Lung (tissue), 11 donors: ENCODE measurements at regions not wholly inside any gene's neighbourhood (a gene's known extent, or its start where the extent isn't known, plus 50 kb on each side); places are given as distances from the start of the nearest gene placed in this dataset.

Experiments
- ATAC-seq: fragments of 200-7000 bp; cut with Tn5 transposase; one replicate; pipeline ENCODE4 v1.9.1; 2020; ENCODE audit warnings: moderate number of reproducible peaks; ENCODE audit not compliant: insufficient read depth, low FRiP score
- DNase-seq, 3 donors: peaks; one replicate each; pipeline ENCODE4 v3.0.0-alpha.2; 2013 to 2017
- H3K27ac ChIP-seq, 2 donors: one replicate each; pipeline ENCODE4 v1.5.1; 2013; ENCODE audit warnings: mild to moderate bottlenecking in 2 of 2, moderate library complexity in 2 of 2, control low read depth in 1 of 2, inconsistent platforms in 1 of 2, low read depth in 1 of 2, low read length in 1 of 2
- H3K27me3 ChIP-seq, 3 donors: one replicate each; pipeline ENCODE4 v1.5.1; 2013; ENCODE audit warnings: low read length in 2 of 3; ENCODE audit not compliant: control insufficient read depth in 3 of 3, insufficient read depth in 3 of 3
- H3K36me3 ChIP-seq, 4 donors: one replicate each; pipeline ENCODE4 v1.5.1; 2013; ENCODE audit warnings: low read length in 4 of 4, mild to moderate bottlenecking in 1 of 4, moderate library complexity in 1 of 4; ENCODE audit not compliant: control insufficient read depth in 4 of 4, insufficient read depth in 4 of 4
- H3K4me1 ChIP-seq, 5 donors: one replicate each; pipeline ENCODE4 v1.5.1; 2013; ENCODE audit warnings: low read length in 5 of 5, mild to moderate bottlenecking in 2 of 5, moderate library complexity in 1 of 5; ENCODE audit not compliant: control insufficient read depth in 5 of 5, insufficient read depth in 5 of 5
- H3K4me3 ChIP-seq: one replicate; pipeline ENCODE4 v1.5.1; 2013; ENCODE audit warnings: mild to moderate bottlenecking, control low read depth, moderate library complexity
- H3K9ac ChIP-seq, 2 donors: one replicate each; pipeline ENCODE4 v1.5.1; 2013; ENCODE audit warnings: low read length in 2 of 2, control low read depth in 1 of 2; ENCODE audit not compliant: insufficient read depth in 1 of 2
- H3K9me3 ChIP-seq, 4 donors: one replicate each; pipeline ENCODE4 v1.5.1; 2013; ENCODE audit warnings: low read length in 3 of 4, mild to moderate bottlenecking in 1 of 4, moderate library complexity in 1 of 4; ENCODE audit not compliant: control insufficient read depth in 4 of 4, insufficient read depth in 3 of 4
- CTCF ChIP-seq: IDR thresholded peaks from 2 replicates; pipeline ENCODE4 v1.5.1; 2012; ENCODE audit warnings: mild to moderate bottlenecking; ENCODE audit errors: control extremely low read depth, extremely low read depth
- donor health status: control.
- donor health status: control.
- donor health status: Bipolar disorder and iron deficiency.
- donor health status: healthy.
- donor health status: DM: yes; HTN: yes; CAD: no.

- no peak overlapping the region for H3K9ac ChIP-seq
- H3K9me3 ChIP-seq = no peaks in the 10 kb centered on the region
- no peaks in the 10 kb centered on the region for H3K4me1 ChIP-seq
- DNase-seq (no peak), ATAC-seq (no peak)
- no peak overlapping the region for H3K27ac ChIP-seq
- no peak for TF ChIP-seq CTCF
- no peaks in the 10 kb centered on the region for H3K27me3 ChIP-seq
- no peaks in the 10 kb centered on the region for H3K36me3 ChIP-seq
- no peak overlapping the region for H3K4me3 ChIP-seq
Measured at GRCh38 chr6:18314317-18314997, 50.1 kb upstream of the DEK start.
